Peyer's patch (tissue), 4 donors: ENCODE measurements at regions not wholly inside any gene's neighbourhood (a gene's known extent, or its start where the extent isn't known, plus 50 kb on each side); places are given as distances from the start of the nearest gene placed in this dataset.

Source experiments
- DNase-seq, 3 donors: peaks; one replicate each; pipeline ENCODE4 v3.0.0-alpha.2; 2017 to 2019
- H3K27ac ChIP-seq, 4 donors: fragments of 200-600 bp; sonication (generic); one replicate each; pipeline ENCODE4 v1.5.1; 2016 to 2019
- H3K27me3 ChIP-seq, 2 donors: fragments of 200-600 bp; sonication (generic); one replicate each; pipeline ENCODE4 v1.5.1; 2019
- H3K36me3 ChIP-seq, 3 donors: fragments of 200-600 bp; sonication (generic); one replicate each; pipeline ENCODE4 v1.5.1; 2016 to 2019
- H3K4me1 ChIP-seq, 4 donors: fragments of 200-600 bp; sonication (generic); one replicate each; pipeline ENCODE4 v1.5.1; 2016 to 2019
- H3K4me3 ChIP-seq, 4 donors: fragments of 200-600 bp; sonication (generic); 1 replicate in 3 of 4; 2 replicates in 1 of 4; pipeline ENCODE4 v1.5.1; 2016 to 2019; ENCODE audit warnings: mild to moderate bottlenecking in 1 of 4
- H3K9me3 ChIP-seq, 4 donors: fragments of 200-600 bp; sonication (generic); one replicate each; pipeline ENCODE4 v1.5.1; 2016 to 2019; ENCODE audit warnings: mild to moderate bottlenecking in 1 of 4
- POLR2A ChIP-seq, 2 donors: fragments of 450-650 bp; IDR thresholded peaks; one replicate each; pipeline ENCODE4 v1.5.1; 2017; ENCODE audit warnings: antibody characterized with exemption in 2 of 2, mild to moderate bottlenecking in 2 of 2, moderate library complexity in 2 of 2
- TF ChIP-seq, protein P1 (sequence below), 6 experiments: fragments of 450-650 bp in 4 of 6; fragments of 200-600 bp in 2 of 6; sonication (generic) in 1 of 6; IDR thresholded peaks; one replicate each; pipeline ENCODE4 v1.5.1; 2017 to 2019; ENCODE audit warnings: antibody characterized with exemption in 6 of 6, mild to moderate bottlenecking in 3 of 6, moderate library complexity in 1 of 6

DNA sequence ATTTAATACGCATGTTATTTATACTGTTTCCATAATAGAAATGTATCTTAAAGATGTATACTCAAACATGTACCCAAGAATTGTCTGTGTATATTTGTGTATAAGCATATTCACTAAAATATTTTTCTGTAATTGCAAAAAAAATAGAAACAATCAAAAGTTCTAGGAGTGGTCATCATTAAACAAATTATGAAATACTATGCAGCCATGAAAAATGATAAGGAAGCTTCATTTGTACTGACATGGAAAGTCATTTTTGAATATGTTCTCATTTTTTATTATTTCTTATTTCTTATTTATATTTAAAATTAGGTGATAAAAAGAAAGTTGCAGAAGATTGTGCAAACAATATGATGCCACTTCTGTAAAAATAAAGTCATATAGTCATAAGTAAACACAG lies 400.0 kb upstream of the AUTS2 start:
- Histone ChIP-seq H3K27ac (no peak overlapping the region), H3K36me3 (no peaks in the 10 kb centered on the region), H3K4me3 (no peak overlapping the region), H3K9me3 (peaks cover 0 to 19% (median 0%) of the 10 kb centered on the region in 4 donors), H3K4me1 (no peaks in the 10 kb centered on the region), H3K27me3 (no peaks in the 10 kb centered on the region)
- DNase-seq = no peak
- TF ChIP-seq POLR2A (IDR thresholded peaks at IDR 0.05) = no peak
- TF ChIP-seq, protein P1, sequence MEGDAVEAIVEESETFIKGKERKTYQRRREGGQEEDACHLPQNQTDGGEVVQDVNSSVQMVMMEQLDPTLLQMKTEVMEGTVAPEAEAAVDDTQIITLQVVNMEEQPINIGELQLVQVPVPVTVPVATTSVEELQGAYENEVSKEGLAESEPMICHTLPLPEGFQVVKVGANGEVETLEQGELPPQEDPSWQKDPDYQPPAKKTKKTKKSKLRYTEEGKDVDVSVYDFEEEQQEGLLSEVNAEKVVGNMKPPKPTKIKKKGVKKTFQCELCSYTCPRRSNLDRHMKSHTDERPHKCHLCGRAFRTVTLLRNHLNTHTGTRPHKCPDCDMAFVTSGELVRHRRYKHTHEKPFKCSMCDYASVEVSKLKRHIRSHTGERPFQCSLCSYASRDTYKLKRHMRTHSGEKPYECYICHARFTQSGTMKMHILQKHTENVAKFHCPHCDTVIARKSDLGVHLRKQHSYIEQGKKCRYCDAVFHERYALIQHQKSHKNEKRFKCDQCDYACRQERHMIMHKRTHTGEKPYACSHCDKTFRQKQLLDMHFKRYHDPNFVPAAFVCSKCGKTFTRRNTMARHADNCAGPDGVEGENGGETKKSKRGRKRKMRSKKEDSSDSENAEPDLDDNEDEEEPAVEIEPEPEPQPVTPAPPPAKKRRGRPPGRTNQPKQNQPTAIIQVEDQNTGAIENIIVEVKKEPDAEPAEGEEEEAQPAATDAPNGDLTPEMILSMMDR (IDR thresholded peaks at IDR 0.05) = no peak

DNA sequence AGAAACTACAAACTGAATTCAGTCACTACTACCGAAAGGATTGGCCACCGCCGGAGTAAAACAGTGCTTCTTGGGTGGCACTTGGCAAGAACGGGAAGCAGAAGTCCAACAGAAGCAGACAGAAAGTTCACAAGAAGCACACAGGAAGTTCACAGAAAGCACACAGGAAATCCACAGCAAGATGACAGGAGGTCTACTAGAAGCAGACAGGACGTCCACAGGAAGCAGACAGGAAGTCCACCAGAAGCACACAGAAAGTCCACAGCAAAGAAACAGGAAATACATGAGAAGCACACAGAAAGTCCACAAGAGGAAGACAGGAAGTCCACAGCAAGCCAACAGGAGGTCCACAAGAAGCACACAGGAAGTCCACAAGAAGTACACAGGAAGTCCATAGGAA lies 399.2 kb upstream of the AUTS2 start:
- H3K9me3 ChIP-seq = peaks cover 0 to 19% (median 0%) of the 10 kb centered on the region in 4 donors

DNA sequence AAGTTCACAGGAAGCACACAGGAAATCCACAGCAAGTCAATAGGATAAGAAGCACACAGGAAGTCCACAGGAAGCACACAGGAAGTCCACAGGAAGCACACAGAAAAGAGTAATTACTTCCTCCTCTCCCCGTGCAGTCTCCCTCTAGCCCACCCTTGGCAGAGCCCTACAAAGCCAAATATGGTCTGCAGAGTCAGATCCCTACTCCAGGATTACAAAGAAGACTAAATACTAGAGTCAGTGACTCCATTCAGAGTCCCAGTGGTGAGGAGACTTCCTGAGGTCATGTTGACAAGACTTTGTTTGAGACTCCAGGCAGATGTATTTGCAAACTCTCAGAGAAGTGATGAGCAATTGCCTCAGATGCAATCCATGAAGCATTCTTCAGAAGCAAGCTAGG lies 398.6 kb upstream of the AUTS2 start:
- TF ChIP-seq, protein P1 (IDR thresholded peaks at IDR 0.05) = no peak
- no peak for TF ChIP-seq POLR2A (IDR thresholded peaks at IDR 0.05)
- Histone ChIP-seq H3K27me3 (no peaks in the 10 kb centered on the region), H3K9me3 (peaks cover 0 to 19% (median 0%) of the 10 kb centered on the region in 4 donors), H3K27ac (no peak overlapping the region), H3K36me3 (no peaks in the 10 kb centered on the region), H3K4me1 (no peaks in the 10 kb centered on the region), H3K4me3 (no peak overlapping the region)
- no peak for DNase-seq

More for the DNA sequence above, 399.2 kb upstream of the AUTS2 start:
- DNase-seq = no peak
- TF ChIP-seq, protein P1 (IDR thresholded peaks at IDR 0.05) = no peak
- no peak for TF ChIP-seq POLR2A (IDR thresholded peaks at IDR 0.05)
- H3K27me3 ChIP-seq = no peaks in the 10 kb centered on the region
- no peaks in the 10 kb centered on the region for H3K36me3 ChIP-seq
- H3K4me1 ChIP-seq = no peaks in the 10 kb centered on the region
- no peak overlapping the region for H3K4me3 ChIP-seq
- no peak overlapping the region for H3K27ac ChIP-seq

DNA sequence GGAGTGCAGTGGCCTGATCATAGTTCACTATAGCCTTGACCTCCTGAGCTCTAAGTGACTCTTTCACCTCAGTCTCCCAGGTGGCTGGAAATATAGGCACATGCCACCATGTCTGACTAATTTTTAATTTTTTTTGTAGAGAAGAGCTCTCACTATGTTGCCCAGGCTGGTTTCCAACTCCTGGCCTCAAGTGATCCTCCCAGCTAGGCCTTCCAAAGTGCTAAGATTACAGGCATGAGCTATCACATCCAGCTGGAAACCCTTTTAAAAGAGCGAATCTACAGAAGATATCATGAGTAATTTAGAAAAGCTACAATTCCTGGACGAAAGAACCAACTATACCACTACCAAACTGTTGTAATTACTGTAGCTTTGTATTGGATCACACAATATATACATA lies 394.4 kb upstream of the AUTS2 start:
- Histone ChIP-seq H3K27me3 (no peaks in the 10 kb centered on the region), H3K36me3 (no peaks in the 10 kb centered on the region), H3K27ac (no peak overlapping the region), H3K4me1 (no peaks in the 10 kb centered on the region), H3K9me3 (peaks cover 0 to 15% (median 0%) of the 10 kb centered on the region in 4 donors), H3K4me3 (no peak overlapping the region)
- no peak for DNase-seq
- TF ChIP-seq POLR2A (IDR thresholded peaks at IDR 0.05) = no peak
- TF ChIP-seq, protein P1 (IDR thresholded peaks at IDR 0.05) = no peak

DNA sequence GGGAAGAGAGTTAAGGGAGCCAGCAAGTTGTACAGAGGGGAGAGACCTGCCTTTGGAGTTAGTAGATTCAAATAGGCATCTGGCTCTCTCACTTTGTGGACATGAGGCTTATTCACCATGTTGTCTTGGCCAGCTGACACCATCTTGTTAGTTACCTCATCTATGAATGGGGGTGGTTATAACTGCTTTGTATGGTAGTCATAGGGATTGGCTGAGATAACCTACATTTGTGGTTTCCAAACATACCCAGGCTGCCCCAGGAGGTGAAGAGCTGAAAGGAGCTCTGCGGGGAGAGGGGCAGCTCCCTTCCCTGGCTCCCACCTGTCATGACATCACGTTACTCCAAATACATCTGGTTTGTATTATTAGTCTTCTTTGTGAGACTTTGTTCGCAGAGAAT lies 393.3 kb upstream of the AUTS2 start:
- Histone ChIP-seq H3K4me1 (no peaks in the 10 kb centered on the region), H3K36me3 (no peaks in the 10 kb centered on the region), H3K9me3 (peaks cover 0 to 4% (median 0%) of the 10 kb centered on the region in 4 donors), H3K4me3 (no peak overlapping the region), H3K27ac (no peak overlapping the region), H3K27me3 (no peaks in the 10 kb centered on the region)
- TF ChIP-seq, protein P1 (IDR thresholded peaks at IDR 0.05) = no peak
- TF ChIP-seq POLR2A (IDR thresholded peaks at IDR 0.05) = no peak
- no peak for DNase-seq

DNA sequence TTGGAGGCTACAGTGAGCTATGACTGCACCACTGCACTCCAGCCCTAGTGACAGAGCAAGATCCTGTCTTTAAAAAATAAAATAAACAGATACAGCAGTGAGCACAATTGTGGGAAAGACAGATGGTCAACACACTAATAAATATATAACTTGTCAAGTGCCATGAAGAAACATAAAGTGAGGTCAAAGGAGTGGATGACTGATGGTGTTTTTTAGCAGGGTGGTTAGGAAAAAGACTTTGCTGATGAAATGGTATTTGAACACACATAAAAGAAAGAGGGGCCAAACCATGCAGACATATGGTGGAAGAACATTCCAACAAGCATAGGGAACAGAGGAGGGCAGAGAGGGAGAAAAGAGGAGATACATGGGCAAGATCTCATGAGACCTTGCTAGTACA lies 392.7 kb upstream of the AUTS2 start:
- H3K27me3 ChIP-seq = no peaks in the 10 kb centered on the region
- no peaks in the 10 kb centered on the region for H3K4me1 ChIP-seq

More for the DNA sequence above, 392.7 kb upstream of the AUTS2 start:
- TF ChIP-seq, protein P1 (IDR thresholded peaks at IDR 0.05) = no peak
- no peak for TF ChIP-seq POLR2A (IDR thresholded peaks at IDR 0.05)
- no peaks in the 10 kb centered on the region for H3K9me3 ChIP-seq
- H3K4me3 ChIP-seq = no peak overlapping the region
- DNase-seq = no peak
- no peak overlapping the region for H3K27ac ChIP-seq
- H3K36me3 ChIP-seq = no peaks in the 10 kb centered on the region
